ENCODE measurements at regions not wholly inside any gene's neighbourhood (a gene's known extent, or its start where the extent isn't known, plus 50 kb on each side); places are given as distances from the start of the nearest gene placed in this dataset.

DNA sequence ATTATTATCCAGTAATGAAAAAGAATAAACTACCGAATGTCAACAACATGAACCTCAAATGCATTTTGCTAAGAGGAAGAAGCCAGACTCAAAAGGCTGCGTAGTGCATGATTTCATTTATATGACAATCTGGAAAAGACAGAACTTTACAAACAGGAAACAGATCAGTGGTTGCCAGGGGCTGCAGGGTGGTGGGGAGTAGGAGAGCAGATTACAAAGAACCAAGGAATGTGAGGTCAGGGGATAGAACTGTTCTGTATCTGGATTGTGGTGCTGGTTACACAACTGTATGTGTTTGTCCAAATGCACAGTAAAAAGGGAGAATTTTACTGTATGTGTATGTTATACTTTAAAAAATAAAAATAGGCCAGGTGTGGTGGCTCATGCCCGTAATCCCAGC, 89.7 kb upstream of the MYL2 start:
- no peak for TF ChIP-seq YY1 (IDR thresholded peaks at IDR 0.05; ENCODE audit: extremely low read depth, insufficient replicate concordance, low read depth, low read length)
- TF ChIP-seq POLR2A (IDR thresholded peaks at IDR 0.05; ENCODE audit: borderline replicate concordance, extremely low read depth, insufficient read depth, insufficient read length): no peak
- no peak for TF ChIP-seq POLR2AphosphoS5 (IDR thresholded peaks at IDR 0.05; ENCODE audit: low read depth, low read length)
- TF ChIP-seq, protein P1, sequence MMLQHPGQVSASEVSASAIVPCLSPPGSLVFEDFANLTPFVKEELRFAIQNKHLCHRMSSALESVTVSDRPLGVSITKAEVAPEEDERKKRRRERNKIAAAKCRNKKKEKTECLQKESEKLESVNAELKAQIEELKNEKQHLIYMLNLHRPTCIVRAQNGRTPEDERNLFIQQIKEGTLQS (IDR thresholded peaks at IDR 0.05): no peak
- TF ChIP-seq, protein P2, sequence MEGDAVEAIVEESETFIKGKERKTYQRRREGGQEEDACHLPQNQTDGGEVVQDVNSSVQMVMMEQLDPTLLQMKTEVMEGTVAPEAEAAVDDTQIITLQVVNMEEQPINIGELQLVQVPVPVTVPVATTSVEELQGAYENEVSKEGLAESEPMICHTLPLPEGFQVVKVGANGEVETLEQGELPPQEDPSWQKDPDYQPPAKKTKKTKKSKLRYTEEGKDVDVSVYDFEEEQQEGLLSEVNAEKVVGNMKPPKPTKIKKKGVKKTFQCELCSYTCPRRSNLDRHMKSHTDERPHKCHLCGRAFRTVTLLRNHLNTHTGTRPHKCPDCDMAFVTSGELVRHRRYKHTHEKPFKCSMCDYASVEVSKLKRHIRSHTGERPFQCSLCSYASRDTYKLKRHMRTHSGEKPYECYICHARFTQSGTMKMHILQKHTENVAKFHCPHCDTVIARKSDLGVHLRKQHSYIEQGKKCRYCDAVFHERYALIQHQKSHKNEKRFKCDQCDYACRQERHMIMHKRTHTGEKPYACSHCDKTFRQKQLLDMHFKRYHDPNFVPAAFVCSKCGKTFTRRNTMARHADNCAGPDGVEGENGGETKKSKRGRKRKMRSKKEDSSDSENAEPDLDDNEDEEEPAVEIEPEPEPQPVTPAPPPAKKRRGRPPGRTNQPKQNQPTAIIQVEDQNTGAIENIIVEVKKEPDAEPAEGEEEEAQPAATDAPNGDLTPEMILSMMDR (IDR thresholded peaks at IDR 0.05 in 2 of 3, conservative IDR thresholded peaks at IDR 0.05 in 1 of 3; ENCODE audit: borderline replicate concordance in 1 of 3, insufficient read depth in 1 of 3, low read depth in 2 of 3, low read length in 2 of 3): no peak
- TF ChIP-seq SP1 (IDR thresholded peaks at IDR 0.05; ENCODE audit: low read depth): no peak
